Osteocyte (in vitro differentiated cells): ENCODE measurements at regions not wholly inside any gene's neighbourhood (a gene's known extent, or its start where the extent isn't known, plus 50 kb on each side); places are given as distances from the start of the nearest gene placed in this dataset.
"Not testable (repeated sequence)": the region's sequence is repeated elsewhere in the genome, so short reads cannot be mapped to it uniquely, and the experiment has no call there.

Source experiments
- DNase-seq: peaks from one replicate; pipeline ENCODE4 v3.0.0; 2021; ENCODE audit warnings: mixed read lengths; ENCODE audit not compliant: unreplicated experiment; ENCODE audit errors: extremely low spot score
- H3K27ac Mint-ChIP-seq: one replicate; pipeline ENCODE4 v1.8.0; 2021; ENCODE audit warnings: mild to moderate bottlenecking, mixed read lengths; ENCODE audit not compliant: unreplicated experiment
- H3K27me3 Mint-ChIP-seq: one replicate; pipeline ENCODE4 v1.8.0; 2021; ENCODE audit warnings: mixed read lengths; ENCODE audit not compliant: unreplicated experiment
- H3K36me3 Mint-ChIP-seq: one replicate; pipeline ENCODE4 v1.8.0; 2021; ENCODE audit warnings: mixed read lengths; ENCODE audit not compliant: unreplicated experiment
- H3K4me1 Mint-ChIP-seq: one replicate; pipeline ENCODE4 v1.8.0; 2021; ENCODE audit warnings: mixed read lengths; ENCODE audit not compliant: unreplicated experiment
- H3K4me3 Mint-ChIP-seq: one replicate; pipeline ENCODE4 v1.8.0; 2021; ENCODE audit warnings: mild to moderate bottlenecking, moderate library complexity, mixed read lengths; ENCODE audit not compliant: unreplicated experiment
- H3K9me3 Mint-ChIP-seq: one replicate; pipeline ENCODE4 v1.8.0; 2021; ENCODE audit warnings: mixed read lengths; ENCODE audit not compliant: unreplicated experiment
- TF ChIP-seq, protein P1 (sequence below): fragments of 200-600 bp; sonication (generic); IDR thresholded peaks from 2 replicates; pipeline ENCODE4 v1.5.0; 2021; ENCODE audit warnings: antibody characterized with exemption, mild to moderate bottlenecking, moderate library complexity

GRCh38 chr14:45807178-45807899 lies 554.3 kb upstream of the MIS18BP1 start:
- Mint-ChIP-seq H3K27me3 (peaks cover 5% of the 10 kb centered on the region), H3K36me3 (no peaks in the 10 kb centered on the region), H3K9me3 (no peaks in the 10 kb centered on the region), H3K4me3 (no peak overlapping the region), H3K4me1 (peaks cover 21% of the 10 kb centered on the region), H3K27ac (no peak overlapping the region)
- no peak for DNase-seq
- TF ChIP-seq, protein P1, sequence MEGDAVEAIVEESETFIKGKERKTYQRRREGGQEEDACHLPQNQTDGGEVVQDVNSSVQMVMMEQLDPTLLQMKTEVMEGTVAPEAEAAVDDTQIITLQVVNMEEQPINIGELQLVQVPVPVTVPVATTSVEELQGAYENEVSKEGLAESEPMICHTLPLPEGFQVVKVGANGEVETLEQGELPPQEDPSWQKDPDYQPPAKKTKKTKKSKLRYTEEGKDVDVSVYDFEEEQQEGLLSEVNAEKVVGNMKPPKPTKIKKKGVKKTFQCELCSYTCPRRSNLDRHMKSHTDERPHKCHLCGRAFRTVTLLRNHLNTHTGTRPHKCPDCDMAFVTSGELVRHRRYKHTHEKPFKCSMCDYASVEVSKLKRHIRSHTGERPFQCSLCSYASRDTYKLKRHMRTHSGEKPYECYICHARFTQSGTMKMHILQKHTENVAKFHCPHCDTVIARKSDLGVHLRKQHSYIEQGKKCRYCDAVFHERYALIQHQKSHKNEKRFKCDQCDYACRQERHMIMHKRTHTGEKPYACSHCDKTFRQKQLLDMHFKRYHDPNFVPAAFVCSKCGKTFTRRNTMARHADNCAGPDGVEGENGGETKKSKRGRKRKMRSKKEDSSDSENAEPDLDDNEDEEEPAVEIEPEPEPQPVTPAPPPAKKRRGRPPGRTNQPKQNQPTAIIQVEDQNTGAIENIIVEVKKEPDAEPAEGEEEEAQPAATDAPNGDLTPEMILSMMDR = no peak

DNA sequence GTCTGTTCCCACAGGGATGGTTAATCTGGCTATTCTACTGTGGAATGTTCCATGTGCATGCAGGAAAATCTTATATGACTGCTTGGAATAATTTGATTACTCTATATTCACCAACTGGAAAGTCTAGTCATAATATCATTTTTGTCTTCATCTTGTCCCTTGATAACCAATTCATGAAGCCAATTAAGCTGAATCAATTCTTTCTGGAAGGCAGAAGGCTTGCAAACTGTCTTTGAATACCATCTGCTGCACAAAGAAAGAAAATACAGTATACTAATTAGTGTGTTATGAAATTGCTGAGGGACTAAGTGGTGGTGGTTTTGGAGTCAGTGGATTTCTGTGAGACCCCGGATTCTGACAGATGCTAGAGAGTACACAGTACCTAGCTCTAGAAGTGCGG lies 546.5 kb upstream of the MIS18BP1 start:
- Mint-ChIP-seq H3K4me1 (peaks cover 15% of the 10 kb centered on the region), H3K9me3 (no peaks in the 10 kb centered on the region), H3K36me3 (no peaks in the 10 kb centered on the region), H3K4me3 (no peak overlapping the region), H3K27ac (no peak overlapping the region), H3K27me3 (peaks cover 6% of the 10 kb centered on the region)
- TF ChIP-seq, protein P1 = no peak
- DNase-seq = no peak

- H3K4me1 Mint-ChIP-seq = peaks cover 15% of the 10 kb centered on the region
- H3K27ac Mint-ChIP-seq = no peak overlapping the region
- no peaks in the 10 kb centered on the region for H3K36me3 Mint-ChIP-seq
- TF ChIP-seq, protein P1 = no peak
- peaks cover 5% of the 10 kb centered on the region for H3K27me3 Mint-ChIP-seq
- H3K9me3 Mint-ChIP-seq = no peaks in the 10 kb centered on the region
- DNase-seq = no peak
- no peak overlapping the region for H3K4me3 Mint-ChIP-seq
Observed at GRCh38 chr14:45798659-45799058, 545.7 kb upstream of the MIS18BP1 start.

DNA sequence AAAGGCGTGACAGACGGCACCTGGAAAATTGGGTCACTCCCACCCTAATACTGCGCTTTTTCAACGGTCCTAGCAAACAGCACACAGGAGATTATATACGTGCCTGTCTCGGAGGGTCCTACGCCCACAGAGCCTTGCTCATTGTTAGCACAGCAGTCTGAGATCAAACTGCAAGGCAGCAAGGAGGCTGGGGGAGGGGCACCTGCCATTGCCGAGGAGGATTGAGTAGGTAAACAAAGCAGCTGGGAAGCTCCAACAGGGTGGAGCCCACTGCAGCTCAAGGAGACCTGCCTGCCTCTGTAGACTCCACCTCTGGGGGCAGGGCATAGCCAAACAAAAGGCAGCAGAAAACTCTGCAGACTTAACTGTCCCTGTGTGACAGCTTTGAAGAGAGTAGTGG lies 543.0 kb upstream of the MIS18BP1 start:
- DNase-seq, H3K36me3 Mint-ChIP-seq, H3K9me3 Mint-ChIP-seq, H3K27me3 Mint-ChIP-seq, H3K4me1 Mint-ChIP-seq, H3K27ac Mint-ChIP-seq, H3K4me3 Mint-ChIP-seq: not testable (repeated sequence)

DNA sequence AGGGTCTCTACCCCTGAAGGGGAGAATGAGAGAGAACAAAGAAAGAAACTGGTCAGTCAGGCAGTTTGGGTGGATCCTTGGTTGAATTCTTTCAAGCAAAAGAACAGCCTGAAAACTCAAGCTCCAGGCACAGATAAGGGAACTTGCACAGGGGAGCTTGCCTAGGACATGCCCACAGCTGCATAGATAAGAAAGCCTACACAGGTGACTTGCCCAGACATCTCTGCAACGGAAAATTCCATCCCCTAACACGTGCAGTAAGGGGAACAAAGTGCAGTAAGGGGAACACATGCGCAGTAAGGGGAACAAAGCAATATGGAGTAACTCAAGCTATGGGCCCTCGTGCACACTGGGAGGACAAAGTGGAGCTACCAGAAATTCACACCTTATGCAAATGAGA lies 540.1 kb upstream of the MIS18BP1 start:
- Mint-ChIP-seq H3K4me3 (no peak overlapping the region), H3K27ac (no peak overlapping the region), H3K27me3 (peaks cover 6% of the 10 kb centered on the region), H3K4me1 (no peaks in the 10 kb centered on the region), H3K9me3 (peaks cover 5% of the 10 kb centered on the region), H3K36me3 (no peaks in the 10 kb centered on the region)
- TF ChIP-seq, protein P1 = no peak
- no peak for DNase-seq
